ENCODE measurements at regions not wholly inside any gene's neighbourhood (a gene's known extent, or its start where the extent isn't known, plus 50 kb on each side); places are given as distances from the start of the nearest gene placed in this dataset.

GRCh38 chr12:72134246-72135020 lies 137.7 kb upstream of the TRHDE start:
- TF ChIP-seq GATA2 (IDR thresholded peaks at IDR 0.05; ENCODE audit: low read depth, low read length): no peak
- TF ChIP-seq GATA3 (IDR thresholded peaks at IDR 0.05; ENCODE audit: low read depth, low read length): no peak

All from SH-SY5Y (cell line).